ENCODE measurements at regions not wholly inside any gene's neighbourhood (a gene's known extent, or its start where the extent isn't known, plus 50 kb on each side); places are given as distances from the start of the nearest gene placed in this dataset.

GRCh38 chr9:38331141-38331540 is 61.4 kb upstream of the ALDH1B1 start:
- in situ Hi-C loops (cut with HindIII; ENCODE audit: low pct_unique_long_range_greater_than_20kb, low sequenced_read_pairs) (no loop called here), intact Hi-C loops (cut with micrococcal nuclease; ENCODE audit: unreplicated experiment) (no loop called here)
- DNase-seq (ENCODE audit: low read depth, low spot score) (no peak), ATAC-seq (no peak)
- no TSS peak for BruUV-seq (replicated peaks)
- Histone ChIP-seq H3K4me3 (ENCODE audit: low read depth in 2 of 2, low read length in 2 of 2) (no peak overlapping the region), H3K4me1 (ENCODE audit: control insufficient read depth, insufficient read depth, low read length) (no peaks in the 10 kb centered on the region), H3K9me3 (ENCODE audit: control insufficient read depth, insufficient read depth, low read depth, low read length) (no peaks in the 10 kb centered on the region), H3K27ac (ENCODE audit: low read length) (no peak overlapping the region), H3K36me3 (ENCODE audit: control insufficient read depth, insufficient read depth, low read length) (no peaks in the 10 kb centered on the region), H3K27me3 (ENCODE audit: control insufficient read depth, insufficient read depth, low read length) (peaks cover 2% of the 10 kb centered on the region; the same call in 1 of the 2 replicates)
- ChIA-PET POLR2A (no interaction called here), CTCF (no interaction called here)
- TF ChIP-seq, protein P1, sequence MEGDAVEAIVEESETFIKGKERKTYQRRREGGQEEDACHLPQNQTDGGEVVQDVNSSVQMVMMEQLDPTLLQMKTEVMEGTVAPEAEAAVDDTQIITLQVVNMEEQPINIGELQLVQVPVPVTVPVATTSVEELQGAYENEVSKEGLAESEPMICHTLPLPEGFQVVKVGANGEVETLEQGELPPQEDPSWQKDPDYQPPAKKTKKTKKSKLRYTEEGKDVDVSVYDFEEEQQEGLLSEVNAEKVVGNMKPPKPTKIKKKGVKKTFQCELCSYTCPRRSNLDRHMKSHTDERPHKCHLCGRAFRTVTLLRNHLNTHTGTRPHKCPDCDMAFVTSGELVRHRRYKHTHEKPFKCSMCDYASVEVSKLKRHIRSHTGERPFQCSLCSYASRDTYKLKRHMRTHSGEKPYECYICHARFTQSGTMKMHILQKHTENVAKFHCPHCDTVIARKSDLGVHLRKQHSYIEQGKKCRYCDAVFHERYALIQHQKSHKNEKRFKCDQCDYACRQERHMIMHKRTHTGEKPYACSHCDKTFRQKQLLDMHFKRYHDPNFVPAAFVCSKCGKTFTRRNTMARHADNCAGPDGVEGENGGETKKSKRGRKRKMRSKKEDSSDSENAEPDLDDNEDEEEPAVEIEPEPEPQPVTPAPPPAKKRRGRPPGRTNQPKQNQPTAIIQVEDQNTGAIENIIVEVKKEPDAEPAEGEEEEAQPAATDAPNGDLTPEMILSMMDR (IDR thresholded peaks at IDR 0.05) = no peak
- no peak for TF ChIP-seq TCF7L2 (IDR thresholded peaks at IDR 0.05; ENCODE audit: low read depth, low read length)
- TF ChIP-seq POLR2AphosphoS5 (IDR thresholded peaks at IDR 0.05; ENCODE audit: low read depth, low read length) = no peak
- TF ChIP-seq SIN3A (IDR thresholded peaks at IDR 0.05; ENCODE audit: borderline replicate concordance, insufficient read depth, low read depth, low read length) = no peak
- TF ChIP-seq, protein P2, sequence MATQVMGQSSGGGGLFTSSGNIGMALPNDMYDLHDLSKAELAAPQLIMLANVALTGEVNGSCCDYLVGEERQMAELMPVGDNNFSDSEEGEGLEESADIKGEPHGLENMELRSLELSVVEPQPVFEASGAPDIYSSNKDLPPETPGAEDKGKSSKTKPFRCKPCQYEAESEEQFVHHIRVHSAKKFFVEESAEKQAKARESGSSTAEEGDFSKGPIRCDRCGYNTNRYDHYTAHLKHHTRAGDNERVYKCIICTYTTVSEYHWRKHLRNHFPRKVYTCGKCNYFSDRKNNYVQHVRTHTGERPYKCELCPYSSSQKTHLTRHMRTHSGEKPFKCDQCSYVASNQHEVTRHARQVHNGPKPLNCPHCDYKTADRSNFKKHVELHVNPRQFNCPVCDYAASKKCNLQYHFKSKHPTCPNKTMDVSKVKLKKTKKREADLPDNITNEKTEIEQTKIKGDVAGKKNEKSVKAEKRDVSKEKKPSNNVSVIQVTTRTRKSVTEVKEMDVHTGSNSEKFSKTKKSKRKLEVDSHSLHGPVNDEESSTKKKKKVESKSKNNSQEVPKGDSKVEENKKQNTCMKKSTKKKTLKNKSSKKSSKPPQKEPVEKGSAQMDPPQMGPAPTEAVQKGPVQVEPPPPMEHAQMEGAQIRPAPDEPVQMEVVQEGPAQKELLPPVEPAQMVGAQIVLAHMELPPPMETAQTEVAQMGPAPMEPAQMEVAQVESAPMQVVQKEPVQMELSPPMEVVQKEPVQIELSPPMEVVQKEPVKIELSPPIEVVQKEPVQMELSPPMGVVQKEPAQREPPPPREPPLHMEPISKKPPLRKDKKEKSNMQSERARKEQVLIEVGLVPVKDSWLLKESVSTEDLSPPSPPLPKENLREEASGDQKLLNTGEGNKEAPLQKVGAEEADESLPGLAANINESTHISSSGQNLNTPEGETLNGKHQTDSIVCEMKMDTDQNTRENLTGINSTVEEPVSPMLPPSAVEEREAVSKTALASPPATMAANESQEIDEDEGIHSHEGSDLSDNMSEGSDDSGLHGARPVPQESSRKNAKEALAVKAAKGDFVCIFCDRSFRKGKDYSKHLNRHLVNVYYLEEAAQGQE (IDR thresholded peaks at IDR 0.05; ENCODE audit: insufficient read depth in 1 of 2, low read depth in 2 of 2, low read length in 1 of 2) = no peak

GRCh38 chr9:38329968-38330367 is 62.5 kb upstream of the ALDH1B1 start:
- no peak for DNase-seq (ENCODE audit: low read depth, low spot score)
- Histone ChIP-seq H3K4me3 (ENCODE audit: low read depth in 2 of 2, low read length in 2 of 2) (no peak overlapping the region), H3K36me3 (ENCODE audit: control insufficient read depth, insufficient read depth, low read length) (no peaks in the 10 kb centered on the region), H3K4me1 (ENCODE audit: control insufficient read depth, insufficient read depth, low read length) (no peaks in the 10 kb centered on the region), H3K9me3 (ENCODE audit: control insufficient read depth, insufficient read depth, low read depth, low read length) (no peaks in the 10 kb centered on the region), H3K27me3 (ENCODE audit: control insufficient read depth, insufficient read depth, low read length) (peaks cover 2% of the 10 kb centered on the region; the same call in 1 of the 2 replicates), H3K27ac (ENCODE audit: low read length) (no peak overlapping the region)
- in situ Hi-C loops (cut with HindIII; ENCODE audit: low pct_unique_long_range_greater_than_20kb, low sequenced_read_pairs) (no loop called here), intact Hi-C loops (cut with micrococcal nuclease; ENCODE audit: unreplicated experiment) (no loop called here)
- BruUV-seq (replicated peaks) = no TSS peak
- ChIA-PET POLR2A (no interaction called here), CTCF (no interaction called here)
- no peak for ATAC-seq
- TF ChIP-seq, protein P2 (IDR thresholded peaks at IDR 0.05; ENCODE audit: insufficient read depth in 1 of 2, low read depth in 2 of 2, low read length in 1 of 2) = no peak
- TF ChIP-seq SIN3A (IDR thresholded peaks at IDR 0.05; ENCODE audit: borderline replicate concordance, insufficient read depth, low read depth, low read length) = no peak
- TF ChIP-seq TCF7L2 (IDR thresholded peaks at IDR 0.05; ENCODE audit: low read depth, low read length) = no peak
- TF ChIP-seq, protein P1 (IDR thresholded peaks at IDR 0.05) = no peak
- TF ChIP-seq POLR2AphosphoS5 (IDR thresholded peaks at IDR 0.05; ENCODE audit: low read depth, low read length) = no peak
